ENCODE measurements at regions not wholly inside any gene's neighbourhood (a gene's known extent, or its start where the extent isn't known, plus 50 kb on each side); places are given as distances from the start of the nearest gene placed in this dataset.

DNA sequence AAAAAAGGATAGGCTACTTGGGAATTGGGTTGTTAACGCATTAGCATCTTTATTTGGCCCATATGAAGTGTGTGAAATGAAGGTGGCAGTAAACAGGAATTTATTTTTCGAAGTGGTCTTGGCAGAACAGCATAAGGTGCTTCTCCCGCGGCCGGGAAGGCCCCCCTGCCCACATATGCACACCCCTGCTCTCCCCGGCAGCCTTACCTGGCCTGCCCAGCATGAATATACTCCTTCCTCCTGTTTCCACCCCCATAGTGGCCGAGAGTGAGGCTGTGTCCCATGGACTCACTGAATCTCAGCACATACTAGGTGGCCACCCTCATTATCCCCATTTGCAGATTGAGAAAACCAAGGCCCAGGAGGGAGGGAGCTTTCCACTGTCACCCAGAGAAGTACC lies 54.0 kb upstream of the OLFM1 start:
- Histone ChIP-seq H3K27ac (ENCODE audit: extremely low read depth, low read depth, low read length) (no peak overlapping the region), H3K36me3 (ENCODE audit: control insufficient read depth in 2 of 2, insufficient read depth in 1 of 2, low read length in 2 of 2) (no peaks in the 10 kb centered on the region), H3K9me3 (ENCODE audit: control insufficient read depth, insufficient read depth, low read depth, low read length) (no peaks in the 10 kb centered on the region), H3K4me3 (ENCODE audit: low read depth, low read length) (no peak overlapping the region), H3K4me1 (ENCODE audit: control insufficient read depth, insufficient read depth, low read length) (no peaks in the 10 kb centered on the region)
- ChIA-PET CTCF (no interaction called here), POLR2A (no interaction called here)
- no peak for TF ChIP-seq ZNF433 (tag by site-specific recombination; IDR thresholded peaks at IDR 0.05; ENCODE audit: low read depth)
- TF ChIP-seq, protein P1, sequence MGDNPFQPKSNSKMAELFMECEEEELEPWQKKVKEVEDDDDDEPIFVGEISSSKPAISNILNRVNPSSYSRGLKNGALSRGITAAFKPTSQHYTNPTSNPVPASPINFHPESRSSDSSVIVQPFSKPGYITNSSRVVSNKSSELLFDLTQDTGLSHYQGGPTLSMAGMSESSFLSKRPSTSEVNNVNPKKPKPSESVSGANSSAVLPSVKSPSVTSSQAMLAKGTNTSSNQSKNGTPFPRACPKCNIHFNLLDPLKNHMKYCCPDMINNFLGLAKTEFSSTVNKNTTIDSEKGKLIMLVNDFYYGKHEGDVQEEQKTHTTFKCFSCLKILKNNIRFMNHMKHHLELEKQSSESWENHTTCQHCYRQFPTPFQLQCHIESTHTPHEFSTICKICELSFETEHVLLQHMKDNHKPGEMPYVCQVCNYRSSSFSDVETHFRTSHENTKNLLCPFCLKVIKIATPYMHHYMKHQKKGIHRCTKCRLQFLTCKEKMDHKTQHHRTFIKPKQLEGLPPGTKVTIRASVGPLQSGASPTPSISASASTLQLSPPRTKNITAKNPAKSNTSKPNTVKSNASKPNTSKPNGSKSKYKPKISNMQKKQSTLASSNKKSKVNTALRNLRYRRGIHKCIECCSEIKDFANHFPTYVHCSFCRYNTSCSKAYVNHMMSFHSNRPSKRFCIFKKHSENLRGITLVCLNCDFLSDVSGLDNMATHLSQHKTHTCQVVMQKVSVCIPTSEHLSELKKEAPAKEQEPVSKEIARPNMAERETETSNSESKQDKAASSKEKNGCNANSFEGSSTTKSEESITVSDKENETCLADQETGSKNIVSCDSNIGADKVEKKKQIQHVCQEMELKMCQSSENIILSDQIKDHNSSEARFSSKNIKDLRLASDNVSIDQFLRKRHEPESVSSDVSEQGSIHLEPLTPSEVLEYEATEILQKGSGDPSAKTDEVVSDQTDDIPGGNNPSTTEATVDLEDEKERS (tag by site-specific recombination; IDR thresholded peaks at IDR 0.05): no peak
- TF ChIP-seq, protein P2, sequence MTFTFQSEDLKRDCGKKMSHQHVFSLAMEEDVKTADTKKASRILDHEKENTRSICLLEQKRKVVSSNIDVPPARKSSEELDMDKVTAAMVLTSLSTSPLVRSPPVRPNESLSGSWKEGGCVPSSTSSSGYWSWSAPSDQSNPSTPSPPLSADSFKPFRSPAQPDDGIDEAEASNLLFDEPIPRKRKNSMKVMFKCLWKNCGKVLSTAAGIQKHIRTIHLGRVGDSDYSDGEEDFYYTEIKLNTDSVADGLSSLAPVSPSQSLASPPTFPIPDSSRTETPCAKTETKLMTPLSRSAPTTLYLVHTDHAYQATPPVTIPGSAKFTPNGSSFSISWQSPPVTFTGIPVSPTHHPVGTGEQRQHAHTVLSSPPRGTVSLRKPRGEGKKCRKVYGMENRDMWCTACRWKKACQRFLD (tag by site-specific recombination; IDR thresholded peaks at IDR 0.05): no peak
- TF ChIP-seq ZNF155 (tag by site-specific recombination; IDR thresholded peaks at IDR 0.05): no peak
- no peak for TF ChIP-seq ZNF354C (tag by site-specific recombination; IDR thresholded peaks at IDR 0.05; ENCODE audit: borderline replicate concordance, low read depth)
- no peak for TF ChIP-seq ZFHX2 (tag by site-specific recombination; conservative IDR thresholded peaks at IDR 0.05)
- TF ChIP-seq ZFP41 (tag by site-specific recombination; IDR thresholded peaks at IDR 0.05; ENCODE audit: borderline replicate concordance): no peak

DNA sequence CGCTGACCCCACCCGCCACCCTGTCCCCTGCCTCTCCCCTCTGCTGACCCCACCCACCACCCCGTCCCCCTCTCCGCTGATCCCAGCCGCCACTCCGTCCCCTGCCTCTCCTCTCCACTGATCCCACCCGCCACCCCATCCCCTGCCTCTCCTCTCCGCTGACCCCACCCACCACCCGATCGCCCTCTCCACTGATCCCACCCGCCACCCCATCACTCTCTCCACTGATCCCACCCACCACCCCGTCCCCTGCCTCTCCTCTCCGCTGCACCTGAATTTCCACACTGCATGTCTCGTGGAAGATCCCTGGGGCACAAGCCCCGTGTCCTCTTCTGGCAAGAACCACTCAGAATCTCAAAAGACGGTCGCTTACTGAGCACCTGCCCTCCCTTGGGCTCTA lies 53.4 kb upstream of the OLFM1 start:
- Histone ChIP-seq H3K9me3 (ENCODE audit: control insufficient read depth, insufficient read depth, low read depth, low read length) (no peaks in the 10 kb centered on the region), H3K4me1 (ENCODE audit: control insufficient read depth, insufficient read depth, low read length) (no peaks in the 10 kb centered on the region), H3K27ac (ENCODE audit: extremely low read depth, low read depth, low read length) (no peak overlapping the region), H3K4me3 (ENCODE audit: low read depth, low read length) (no peak overlapping the region), H3K36me3 (ENCODE audit: control insufficient read depth in 2 of 2, insufficient read depth in 1 of 2, low read length in 2 of 2) (no peaks in the 10 kb centered on the region)
- CTCF ChIA-PET: interaction anchor here (0.6 kb wide), 1 partner anchor 604 kb away, joined by 3 read pairs; no protein-coding TSS in a partner anchor
- POLR2A ChIA-PET: no interaction called here
- TF ChIP-seq, protein P3, sequence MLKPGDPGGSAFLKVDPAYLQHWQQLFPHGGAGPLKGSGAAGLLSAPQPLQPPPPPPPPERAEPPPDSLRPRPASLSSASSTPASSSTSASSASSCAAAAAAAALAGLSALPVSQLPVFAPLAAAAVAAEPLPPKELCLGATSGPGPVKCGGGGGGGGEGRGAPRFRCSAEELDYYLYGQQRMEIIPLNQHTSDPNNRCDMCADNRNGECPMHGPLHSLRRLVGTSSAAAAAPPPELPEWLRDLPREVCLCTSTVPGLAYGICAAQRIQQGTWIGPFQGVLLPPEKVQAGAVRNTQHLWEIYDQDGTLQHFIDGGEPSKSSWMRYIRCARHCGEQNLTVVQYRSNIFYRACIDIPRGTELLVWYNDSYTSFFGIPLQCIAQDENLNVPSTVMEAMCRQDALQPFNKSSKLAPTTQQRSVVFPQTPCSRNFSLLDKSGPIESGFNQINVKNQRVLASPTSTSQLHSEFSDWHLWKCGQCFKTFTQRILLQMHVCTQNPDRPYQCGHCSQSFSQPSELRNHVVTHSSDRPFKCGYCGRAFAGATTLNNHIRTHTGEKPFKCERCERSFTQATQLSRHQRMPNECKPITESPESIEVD (tag by site-specific recombination; IDR thresholded peaks at IDR 0.05): no peak
- TF ChIP-seq, protein P4, sequence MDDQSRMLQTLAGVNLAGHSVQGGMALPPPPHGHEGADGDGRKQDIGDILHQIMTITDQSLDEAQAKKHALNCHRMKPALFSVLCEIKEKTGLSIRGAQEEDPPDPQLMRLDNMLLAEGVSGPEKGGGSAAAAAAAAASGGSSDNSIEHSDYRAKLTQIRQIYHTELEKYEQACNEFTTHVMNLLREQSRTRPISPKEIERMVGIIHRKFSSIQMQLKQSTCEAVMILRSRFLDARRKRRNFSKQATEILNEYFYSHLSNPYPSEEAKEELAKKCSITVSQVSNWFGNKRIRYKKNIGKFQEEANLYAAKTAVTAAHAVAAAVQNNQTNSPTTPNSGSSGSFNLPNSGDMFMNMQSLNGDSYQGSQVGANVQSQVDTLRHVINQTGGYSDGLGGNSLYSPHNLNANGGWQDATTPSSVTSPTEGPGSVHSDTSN (CRISPR knock-in tag; IDR thresholded peaks at IDR 0.05): no peak
- TF ChIP-seq SCRT2 (tag by site-specific recombination; IDR thresholded peaks at IDR 0.05) (no peak), ZNF701 (tag by site-specific recombination; IDR thresholded peaks at IDR 0.05) (no peak), ZNF629 (tag by site-specific recombination; IDR thresholded peaks at IDR 0.05) (no peak), ZNF155 (tag by site-specific recombination; IDR thresholded peaks at IDR 0.05) (no peak), ZFHX2 (tag by site-specific recombination; conservative IDR thresholded peaks at IDR 0.05) (no peak), ZSCAN16 (tag by site-specific recombination; IDR thresholded peaks at IDR 0.05) (no peak), ZNF138 (tag by site-specific recombination; IDR thresholded peaks at IDR 0.05; ENCODE audit: borderline replicate concordance) (no peak), ZNF510 (tag by site-specific recombination; IDR thresholded peaks at IDR 0.05; ENCODE audit: insufficient replicate concordance) (no peak), ZNF23 (tag by site-specific recombination; IDR thresholded peaks at IDR 0.05; ENCODE audit: borderline replicate concordance) (no peak), ZBTB20 (tag by site-specific recombination; IDR thresholded peaks at IDR 0.05) (no peak), ZNF211 (tag by site-specific recombination; IDR thresholded peaks at IDR 0.05; ENCODE audit: low read depth) (no peak)
- TF ChIP-seq, protein P5, sequence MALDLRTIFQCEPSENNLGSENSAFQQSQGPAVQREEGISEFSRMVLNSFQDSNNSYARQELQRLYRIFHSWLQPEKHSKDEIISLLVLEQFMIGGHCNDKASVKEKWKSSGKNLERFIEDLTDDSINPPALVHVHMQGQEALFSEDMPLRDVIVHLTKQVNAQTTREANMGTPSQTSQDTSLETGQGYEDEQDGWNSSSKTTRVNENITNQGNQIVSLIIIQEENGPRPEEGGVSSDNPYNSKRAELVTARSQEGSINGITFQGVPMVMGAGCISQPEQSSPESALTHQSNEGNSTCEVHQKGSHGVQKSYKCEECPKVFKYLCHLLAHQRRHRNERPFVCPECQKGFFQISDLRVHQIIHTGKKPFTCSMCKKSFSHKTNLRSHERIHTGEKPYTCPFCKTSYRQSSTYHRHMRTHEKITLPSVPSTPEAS (tag by site-specific recombination; IDR thresholded peaks at IDR 0.05): no peak
- TF ChIP-seq, protein P6, sequence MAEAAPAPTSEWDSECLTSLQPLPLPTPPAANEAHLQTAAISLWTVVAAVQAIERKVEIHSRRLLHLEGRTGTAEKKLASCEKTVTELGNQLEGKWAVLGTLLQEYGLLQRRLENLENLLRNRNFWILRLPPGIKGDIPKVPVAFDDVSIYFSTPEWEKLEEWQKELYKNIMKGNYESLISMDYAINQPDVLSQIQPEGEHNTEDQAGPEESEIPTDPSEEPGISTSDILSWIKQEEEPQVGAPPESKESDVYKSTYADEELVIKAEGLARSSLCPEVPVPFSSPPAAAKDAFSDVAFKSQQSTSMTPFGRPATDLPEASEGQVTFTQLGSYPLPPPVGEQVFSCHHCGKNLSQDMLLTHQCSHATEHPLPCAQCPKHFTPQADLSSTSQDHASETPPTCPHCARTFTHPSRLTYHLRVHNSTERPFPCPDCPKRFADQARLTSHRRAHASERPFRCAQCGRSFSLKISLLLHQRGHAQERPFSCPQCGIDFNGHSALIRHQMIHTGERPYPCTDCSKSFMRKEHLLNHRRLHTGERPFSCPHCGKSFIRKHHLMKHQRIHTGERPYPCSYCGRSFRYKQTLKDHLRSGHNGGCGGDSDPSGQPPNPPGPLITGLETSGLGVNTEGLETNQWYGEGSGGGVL (tag by site-specific recombination; IDR thresholded peaks at IDR 0.05): no peak
- TF ChIP-seq, protein P7, sequence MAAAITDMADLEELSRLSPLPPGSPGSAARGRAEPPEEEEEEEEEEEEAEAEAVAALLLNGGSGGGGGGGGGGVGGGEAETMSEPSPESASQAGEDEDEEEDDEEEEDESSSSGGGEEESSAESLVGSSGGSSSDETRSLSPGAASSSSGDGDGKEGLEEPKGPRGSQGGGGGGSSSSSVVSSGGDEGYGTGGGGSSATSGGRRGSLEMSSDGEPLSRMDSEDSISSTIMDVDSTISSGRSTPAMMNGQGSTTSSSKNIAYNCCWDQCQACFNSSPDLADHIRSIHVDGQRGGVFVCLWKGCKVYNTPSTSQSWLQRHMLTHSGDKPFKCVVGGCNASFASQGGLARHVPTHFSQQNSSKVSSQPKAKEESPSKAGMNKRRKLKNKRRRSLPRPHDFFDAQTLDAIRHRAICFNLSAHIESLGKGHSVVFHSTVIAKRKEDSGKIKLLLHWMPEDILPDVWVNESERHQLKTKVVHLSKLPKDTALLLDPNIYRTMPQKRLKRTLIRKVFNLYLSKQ (tag by site-specific recombination; IDR thresholded peaks at IDR 0.05; ENCODE audit: borderline replicate concordance): no peak
- TF ChIP-seq, protein P2 (tag by site-specific recombination; IDR thresholded peaks at IDR 0.05): no peak

All from HEK293 (cell line).